ENCODE measurements at regions not wholly inside any gene's neighbourhood (a gene's known extent, or its start where the extent isn't known, plus 50 kb on each side); places are given as distances from the start of the nearest gene placed in this dataset.
"Not testable (repeated sequence)": the region's sequence is repeated elsewhere in the genome, so short reads cannot be mapped to it uniquely, and the experiment has no call there.

- no peak for DNase-seq
These were observed 140.7 kb upstream of the FN1 start for GRCh38 chr2:215576572-215576971.

GRCh38 chr2:215573496-215573895 is 137.6 kb upstream of the FN1 start:
- DNase-seq: no peak

GRCh38 chr2:215572341-215572848 is 136.5 kb upstream of the FN1 start:
- no peak for DNase-seq

GRCh38 chr2:215571689-215572088 is 135.8 kb upstream of the FN1 start:
- DNase-seq: no peak

GRCh38 chr2:215567504-215567903 is 131.6 kb upstream of the FN1 start:
- no peak for DNase-seq

- no peak for DNase-seq
These were observed 130.0 kb upstream of the FN1 start for GRCh38 chr2:215565897-215566296.

- no peak for DNase-seq
These were observed 121.8 kb upstream of the FN1 start for GRCh38 chr2:215557701-215558100.

GRCh38 chr2:215556979-215557378 is 121.1 kb upstream of the FN1 start:
- DNase-seq: no peak

GRCh38 chr2:215554689-215555498 is 119.0 kb upstream of the FN1 start:
- no peak for DNase-seq

- no peak for DNase-seq
These were observed 118.1 kb upstream of the FN1 start for GRCh38 chr2:215553946-215554345.

- DNase-seq: no peak
These were observed 116.3 kb upstream of the FN1 start for GRCh38 chr2:215552144-215552580.

- no peak for DNase-seq
These were observed 114.5 kb upstream of the FN1 start for GRCh38 chr2:215550331-215550730.

- DNase-seq: no peak
These were observed 112.8 kb upstream of the FN1 start for GRCh38 chr2:215548714-215549113.

- DNase-seq: no peak
These were observed 106.8 kb upstream of the FN1 start for GRCh38 chr2:215542690-215543089.

GRCh38 chr2:215540658-215541057 is 104.8 kb upstream of the FN1 start:
- no peak for DNase-seq

GRCh38 chr2:215537611-215538010 is 101.7 kb upstream of the FN1 start:
- DNase-seq: no peak

- DNase-seq: no peak
These were observed 100.6 kb upstream of the FN1 start for GRCh38 chr2:215536510-215536909.

GRCh38 chr2:215535741-215536140 is 99.9 kb upstream of the FN1 start:
- no peak for DNase-seq

- no peak for DNase-seq
These were observed 99.3 kb upstream of the FN1 start for GRCh38 chr2:215535125-215535668.

- not testable (repeated sequence) for DNase-seq
These were observed 97.8 kb upstream of the FN1 start for GRCh38 chr2:215533716-215534115.

- DNase-seq: no peak
These were observed 97.0 kb upstream of the FN1 start for GRCh38 chr2:215532844-215533243.

GRCh38 chr2:215531284-215531683 is 95.4 kb upstream of the FN1 start:
- DNase-seq: no peak

GRCh38 chr2:215530191-215530968 is 94.5 kb upstream of the FN1 start:
- DNase-seq: no peak

- DNase-seq: no peak
These were observed 93.4 kb upstream of the FN1 start for GRCh38 chr2:215529271-215529670.
